NT2/D1 (cell line): ENCODE measurements at regions not wholly inside any gene's neighbourhood (a gene's known extent, or its start where the extent isn't known, plus 50 kb on each side); places are given as distances from the start of the nearest gene placed in this dataset.
"Not testable (repeated sequence)": the region's sequence is repeated elsewhere in the genome, so short reads cannot be mapped to it uniquely, and the experiment has no call there.

ENCODE experiments used
- SUZ12 ChIP-seq: IDR thresholded peaks from 2 replicates; pipeline ENCODE4 v1.6.1; 2011; ENCODE audit not compliant: insufficient read length, insufficient read depth; ENCODE audit errors: extremely low read depth
- ZNF274 ChIP-seq: IDR thresholded peaks from 2 replicates; pipeline ENCODE4 v1.6.1; 2011; ENCODE audit warnings: mild to moderate bottlenecking, low read depth, low read length

DNA sequence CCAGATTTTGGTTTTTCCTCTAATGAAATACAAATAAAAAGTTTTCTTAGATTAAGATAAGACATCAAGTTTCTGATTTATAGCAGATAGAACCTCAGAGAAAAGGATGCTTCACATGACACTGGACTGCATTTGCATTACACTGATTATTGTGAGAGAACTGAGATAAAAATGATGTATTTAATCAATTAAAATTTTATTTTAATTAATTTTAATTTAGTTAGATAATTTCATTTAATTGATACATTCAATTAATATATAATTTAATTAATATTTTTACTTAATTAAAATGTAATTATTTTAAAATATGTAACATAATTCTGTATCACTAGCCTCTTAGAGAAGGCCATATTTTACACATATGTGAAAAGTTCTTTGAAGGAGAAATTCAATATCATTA, 759.4 kb downstream of the TTLL7 start:
- not testable (repeated sequence) for TF ChIP-seq ZNF274, SUZ12
